K562 (cell line): ENCODE measurements at regions not wholly inside any gene's neighbourhood (a gene's known extent, or its start where the extent isn't known, plus 50 kb on each side); places are given as distances from the start of the nearest gene placed in this dataset.

Experiments used
- ATAC-seq: fragments of 200-7000 bp; cut with Tn5 transposase; 3 replicates; pipeline ENCODE4 v1.9.1; 2020; ENCODE audit warnings: moderate library complexity
- BruUV-seq: library from RNA; stranded (reverse); fragments of 400-500 nt; replicated peaks from 2 replicates; lab custom pipeline; 2021; lab: Mats Ljungman, UMichigan
- CTCF ChIA-PET: fragments of 300-600 bp; formaldehyde crosslinking; extraction: SDS; loops from one replicate; lab custom pipeline; 2021; ENCODE audit warnings: low intra/inter-chr PET ratio; lab: Yijun Ruan, JAX
- POLR2A ChIA-PET: fragments of 300-600, 350-650 bp; sonication (Branson Sonifier 250); formaldehyde crosslinking; extraction: SDS; loops from one replicate; lab custom pipeline; 2021; ENCODE audit warnings: antibody characterized with exemption, inconsistent platforms; lab: Yijun Ruan, JAX
- DNase-seq, 4 experiments: peaks; one replicate each; pipeline versions ENCODE4 v3.0.0 to v3.0.0-alpha.2; 2011 to 2018; ENCODE audit warnings: low spot score in 3 of 4, mixed read lengths in 3 of 4; ENCODE audit errors: extremely low read depth in 1 of 4
- FAIRE-seq: peaks from 2 replicates; lab custom pipeline; 2011; peaks lifted over from hg19 to GRCh38; lab: Jason Lieb, UNC
- H2AFZ ChIP-seq: 2 replicates; pipeline ENCODE4 v1.6.0; 2011; ENCODE audit warnings: low read depth, low read length, control low read depth, inconsistent platforms
- H3K27ac ChIP-seq: fragments of 200-600 bp; 3 replicates; pipeline ENCODE4 v1.8.0; 2011; ENCODE audit warnings: low read depth, mild to moderate bottlenecking, control low read depth, inconsistent platforms, low read length, moderate library complexity, mixed read lengths; ENCODE audit errors: extremely low read depth
- H3K27me3 ChIP-seq, 2 experiments: fragments of 300-600 bp in 1 of 2; 2 replicates in 1 of 2; 3 replicates in 1 of 2; pipeline versions ENCODE4 v1.6.0 to v1.8.0; 2011; ENCODE audit warnings: inconsistent platforms in 2 of 2, low read length in 2 of 2, mild to moderate bottlenecking in 1 of 2, mixed read lengths in 1 of 2, moderate library complexity in 1 of 2; ENCODE audit not compliant: control insufficient read depth in 2 of 2, insufficient read depth in 2 of 2
- H3K36me3 ChIP-seq: fragments of 300-600 bp; 3 replicates; pipeline ENCODE4 v1.8.0; 2011; ENCODE audit warnings: mild to moderate bottlenecking, low read length, inconsistent platforms; ENCODE audit not compliant: control insufficient read depth, insufficient read depth
- H3K4me1 ChIP-seq, 2 experiments: fragments of 200-600 bp in 1 of 2; replicated peaks in 1 of 2; 2 replicates in 1 of 2; 3 replicates in 1 of 2; pipeline versions ENCODE4 v1.5.1 to v1.8.0; 2011; ENCODE audit warnings: inconsistent platforms in 2 of 2, low read length in 2 of 2, mild to moderate bottlenecking in 1 of 2, mixed read lengths in 1 of 2, moderate library complexity in 1 of 2; ENCODE audit not compliant: control insufficient read depth in 2 of 2, insufficient read depth in 2 of 2
- H3K4me2 ChIP-seq: 2 replicates; pipeline ENCODE4 v1.6.1; 2011; ENCODE audit warnings: low read length, control low read depth, inconsistent platforms, mixed read lengths; ENCODE audit not compliant: insufficient read depth
- H3K4me3 ChIP-seq: fragments of 200-600 bp; sonication (generic), shearing (Covaris generic); 2 replicates; pipeline ENCODE4 v1.5.1; 2016; ENCODE audit warnings: control low read depth, inconsistent platforms
- H3K79me2 ChIP-seq: fragments of 200-600 bp; 3 replicates; pipeline ENCODE4 v1.8.0; 2011; ENCODE audit warnings: low read length, inconsistent platforms; ENCODE audit not compliant: control insufficient read depth, insufficient read depth
- H3K9ac ChIP-seq, 2 experiments: 2 replicates each; pipeline versions ENCODE4 v1.6.0 to v1.6.1; 2011; ENCODE audit warnings: low read depth in 2 of 2, low read length in 2 of 2, control low read depth in 1 of 2, inconsistent platforms in 1 of 2, mild to moderate bottlenecking in 1 of 2, mixed read lengths in 1 of 2; ENCODE audit not compliant: insufficient read depth in 1 of 2
- H3K9me1 ChIP-seq: one replicate; pipeline ENCODE4 v1.6.0; 2011; ENCODE audit warnings: inconsistent platforms, mild to moderate bottlenecking, low read length, moderate library complexity; ENCODE audit not compliant: control insufficient read depth, insufficient read depth
- H3K9me3 ChIP-seq: replicated peaks from 2 replicates; pipeline ENCODE4 v1.5.1; 2011; ENCODE audit warnings: low read depth, low read length, inconsistent platforms; ENCODE audit not compliant: control insufficient read depth, insufficient read depth
- H4K20me1 ChIP-seq: replicated peaks from 2 replicates; pipeline ENCODE4 v1.6.1; 2011; ENCODE audit warnings: low read length, inconsistent platforms, mixed read lengths; ENCODE audit not compliant: control insufficient read depth, insufficient read depth
- DLX4 ChIP-seq: fragments of 250-450 bp; sonication (Bioruptor Pico); IDR thresholded peaks from 2 replicates; pipeline ENCODE4 v1.6.1; 2021; ENCODE audit warnings: mild to moderate bottlenecking
- HDAC8 ChIP-seq: fragments of 450-650 bp; IDR thresholded peaks from 2 replicates; pipeline ENCODE4 v1.6.1; 2016; ENCODE audit warnings: mild to moderate bottlenecking, missing genetic modification characterization, moderate library complexity, missing compliant biosample characterization
- IRF9 ChIP-seq: fragments of 450-650 bp; IDR thresholded peaks from 2 replicates; pipeline ENCODE4 v1.6.1; 2016; ENCODE audit warnings: missing biosample characterization, missing genetic modification characterization
- RERE ChIP-seq: sonication (generic); formaldehyde crosslinking; IDR thresholded peaks from 2 replicates; pipeline ENCODE4 v1.8.0; 2023; ENCODE audit warnings: missing genetic modification reagents, mild to moderate bottlenecking, borderline replicate concordance
- REST ChIP-seq, 2 experiments: fragments of 450-650 bp; formaldehyde crosslinking in 1 of 2; IDR thresholded peaks; 2 replicates each; pipeline versions ENCODE4 v1.4.0 to v1.6.1; 2014 to 2020; ENCODE audit warnings: mild to moderate bottlenecking in 2 of 2, borderline replicate concordance in 1 of 2, low read depth in 1 of 2
- TRIM24 ChIP-seq, 2 experiments: fragments of 450-650 bp; IDR thresholded peaks; 2 replicates each; pipeline ENCODE4 v1.6.1; 2016
- WGBS: fragments of 100-300 bp; shearing (Covaris generic); methylation state at CpG from one replicate; pipeline ENCODE4 v1.1.6; 2016; ENCODE audit warnings: low coverage, mixed read lengths; ENCODE audit not compliant: insufficient coverage; ENCODE audit errors: missing lambda C conversion rate; 5-methylcytosine and 5-hydroxymethylcytosine counted together
- in situ Hi-C: fragments of 300-500 bp; cut with MboI; formaldehyde crosslinking; loops from 4 replicates; pipeline ENCODE4 v1.15.0; 2018; ENCODE audit warnings: inconsistent platforms, mixed read lengths
- intact Hi-C: fragments of 100-400 bp; cut with micrococcal nuclease; formaldehyde crosslinking; loops from 2 replicates; pipeline ENCODE4 v1.14.2; 2022

GRCh38 chr2:64376926-64377325, 77.0 kb upstream of the LGALSL start:
- in situ Hi-C loops (no loop called here), intact Hi-C loops (no loop called here)
- H3K27ac ChIP-seq = no peak overlapping the region
- no peaks in the 10 kb centered on the region for H3K4me1 ChIP-seq
- ChIA-PET POLR2A (interaction anchor here (0.5 to 0.7 kb wide), 2 partner anchors 82 to 307 kb away, joined by 3 read pairs; no protein-coding TSS in a partner anchor), CTCF (no interaction called here)
- no peaks in the 10 kb centered on the region for H4K20me1 ChIP-seq
- no peak overlapping the region for H3K4me3 ChIP-seq
- H3K27me3 ChIP-seq = peaks cover 3 to 18% of the 10 kb centered on the region in 2 experiments; a peak in 3 of 5 replicates
- WGBS = 0% methylated on average over 5 of the region's 5 CpGs
- no TSS peak for BruUV-seq
- no peak overlapping the region for H3K9ac ChIP-seq
- H3K9me3 ChIP-seq = 0 out of 2 replicates have a peak, but pooled peaks cover 1% of the 10 kb centered on the region
- no peaks in the 10 kb centered on the region for H3K79me2 ChIP-seq
- FAIRE-seq = no peak
- no peaks in the 10 kb centered on the region for H3K36me3 ChIP-seq
- no peaks in the 10 kb centered on the region for H3K9me1 ChIP-seq
- no peak for DNase-seq
- ATAC-seq = no peak
- no peak overlapping the region for H2AFZ ChIP-seq
- H3K4me2 ChIP-seq = no peak overlapping the region
- no peak for TF ChIP-seq RERE (CRISPR knock-in tag)
- TF ChIP-seq TRIM24 (IDR thresholded peaks at IDR 0.05) = no peak
- no peak for TF ChIP-seq DLX4 (CRISPR knock-in tag)
- TF ChIP-seq HDAC8 (tag) = no peak
- TF ChIP-seq IRF9 = no peak
- TF ChIP-seq REST (IDR thresholded peaks at IDR 0.05; ENCODE audit: borderline replicate concordance) = no peak
- TF ChIP-seq REST (CRISPR knock-in tag; IDR thresholded peaks at IDR 0.05; ENCODE audit: low read depth) = no peak
